Transverse colon (tissue), 3 donors: ENCODE measurements at regions not wholly inside any gene's neighbourhood (a gene's known extent, or its start where the extent isn't known, plus 50 kb on each side); places are given as distances from the start of the nearest gene placed in this dataset.

Experiments used
- CTCF ChIP-seq, 5 experiments: fragments of 200-600 bp in 3 of 5; fragments of 450-650 bp in 2 of 5; sonication (generic) in 3 of 5; IDR thresholded peaks; 1 replicate in 2 of 5; 2 replicates in 3 of 5; pipeline ENCODE4 v1.5.1; 2016 to 2017; ENCODE audit warnings: antibody characterized with exemption in 5 of 5, inconsistent platforms in 3 of 5, mild to moderate bottlenecking in 2 of 5, moderate library complexity in 1 of 5
- EP300 ChIP-seq: sonication (generic); formaldehyde crosslinking; IDR thresholded peaks from one replicate; pipeline ENCODE4 v1.6.1; 2017; ENCODE audit warnings: antibody characterized with exemption, low read depth
- POLR2A ChIP-seq: fragments of 450-650 bp; IDR thresholded peaks from one replicate; pipeline ENCODE4 v1.6.1; 2016; ENCODE audit warnings: antibody characterized with exemption, mild to moderate bottlenecking, moderate library complexity

GRCh38 chr14:23785208-23785607 is 149.0 kb downstream of the DHRS2 start:
- TF ChIP-seq CTCF (IDR thresholded peaks at IDR 0.05) (no peak), EP300 (no peak), POLR2A (no peak)
